ENCODE measurements at regions not wholly inside any gene's neighbourhood (a gene's known extent, or its start where the extent isn't known, plus 50 kb on each side); places are given as distances from the start of the nearest gene placed in this dataset.
"Not testable (repeated sequence)": the region's sequence is repeated elsewhere in the genome, so short reads cannot be mapped to it uniquely, and the experiment has no call there.

GRCh38 chr10:11691319-11691755, 50.8 kb upstream of the ECHDC3 start:
- Histone ChIP-seq H3K36me3 (ENCODE audit: insufficient read depth, low read length) (no peaks in the 10 kb centered on the region), H3K9me3 (ENCODE audit: low read length) (no peaks in the 10 kb centered on the region), H3K4me1 (ENCODE audit: insufficient read depth, low read length) (peaks cover 14% of the 10 kb centered on the region), H3K27me3 (ENCODE audit: insufficient read depth, low read length, poor library complexity, severe bottlenecking) (no peaks in the 10 kb centered on the region), H3K27ac (ENCODE audit: low read depth, low read length) (no peak overlapping the region), H3K4me3 (ENCODE audit: low read length) (no peak overlapping the region)
- no peak overlapping the region for H3K27ac Mint-ChIP-seq
- H3K9me3 Mint-ChIP-seq = no peaks in the 10 kb centered on the region
- ChIA-PET POLR2A (no interaction called here), CTCF (no interaction called here)
- H3K4me1 Mint-ChIP-seq = peaks cover 0 to 4% (median 3%) of the 10 kb centered on the region in 3 donors
- no peak for DNase-seq
- no peak overlapping the region for H3K4me3 Mint-ChIP-seq
- no peaks in the 10 kb centered on the region for H3K36me3 Mint-ChIP-seq
- H3K27me3 Mint-ChIP-seq = peaks cover 0 to 3% of the 10 kb centered on the region in 2 donors

- Histone ChIP-seq H3K27ac (ENCODE audit: low read depth, low read length) (no peak overlapping the region), H3K4me1 (ENCODE audit: insufficient read depth, low read length) (peaks cover 26% of the 10 kb centered on the region), H3K27me3 (ENCODE audit: insufficient read depth, low read length, poor library complexity, severe bottlenecking) (no peaks in the 10 kb centered on the region), H3K9me3 (ENCODE audit: low read length) (no peaks in the 10 kb centered on the region), H3K4me3 (ENCODE audit: low read length) (no peak overlapping the region), H3K36me3 (ENCODE audit: insufficient read depth, low read length) (no peaks in the 10 kb centered on the region)
- ChIA-PET POLR2A (no interaction called here), CTCF (no interaction called here)
- Mint-ChIP-seq H3K36me3 (no peaks in the 10 kb centered on the region), H3K27ac (peak overlapping the region in 2 of 8 donors; percentile 44 to 68), H3K27me3 (peaks cover 0 to 3% of the 10 kb centered on the region in 2 donors), H3K9me3 (no peaks in the 10 kb centered on the region), H3K4me3 (no peak overlapping the region), H3K4me1 (peaks cover 10 to 16% (median 15%) of the 10 kb centered on the region in 3 donors)
- no peak for DNase-seq
These were observed 52.0 kb upstream of the ECHDC3 start for GRCh38 chr10:11689945-11690736.

- H3K36me3 ChIP-seq (ENCODE audit: insufficient read depth, low read length); H3K27me3 Mint-ChIP-seq; H3K9me3 Mint-ChIP-seq; H3K9me3 ChIP-seq (ENCODE audit: low read length); CTCF ChIA-PET; H3K4me3 Mint-ChIP-seq; POLR2A ChIA-PET; H3K4me3 ChIP-seq (ENCODE audit: low read length); H3K27me3 ChIP-seq (ENCODE audit: insufficient read depth, low read length, poor library complexity, severe bottlenecking); DNase-seq; H3K27ac ChIP-seq (ENCODE audit: low read depth, low read length); H3K36me3 Mint-ChIP-seq: not testable (repeated sequence)
- H3K27ac Mint-ChIP-seq = peak overlapping the region in 3 of 8 donors; percentile 12 to 36 (median 30)
- H3K4me1 Mint-ChIP-seq = peaks cover 25 to 33% (median 32%) of the 10 kb centered on the region in 3 donors
- H3K4me1 ChIP-seq (ENCODE audit: insufficient read depth, low read length) = peaks cover 43% of the 10 kb centered on the region
These were observed 53.8 kb upstream of the ECHDC3 start for GRCh38 chr10:11688448-11688795.

GRCh38 chr10:11687779-11688447, 54.3 kb upstream of the ECHDC3 start:
- CTCF ChIA-PET = no interaction called here
- H3K27me3 Mint-ChIP-seq = no peaks in the 10 kb centered on the region

GRCh38 chr10:11687357-11687771, 54.8 kb upstream of the ECHDC3 start:
- Histone ChIP-seq H3K36me3 (ENCODE audit: insufficient read depth, low read length) (no peaks in the 10 kb centered on the region), H3K4me3 (ENCODE audit: low read length) (no peak overlapping the region), H3K4me1 (ENCODE audit: insufficient read depth, low read length) (peaks cover 53% of the 10 kb centered on the region), H3K27me3 (ENCODE audit: insufficient read depth, low read length, poor library complexity, severe bottlenecking) (no peaks in the 10 kb centered on the region), H3K27ac (ENCODE audit: low read depth, low read length) (no peak overlapping the region), H3K9me3 (ENCODE audit: low read length) (no peaks in the 10 kb centered on the region)
- POLR2A ChIA-PET = no interaction called here
- H3K27me3 Mint-ChIP-seq = no peaks in the 10 kb centered on the region
- no peaks in the 10 kb centered on the region for H3K36me3 Mint-ChIP-seq
- no peak overlapping the region for H3K27ac Mint-ChIP-seq
- DNase-seq = no peak
- no peaks in the 10 kb centered on the region for H3K9me3 Mint-ChIP-seq
- CTCF ChIA-PET = no interaction called here
- H3K4me1 Mint-ChIP-seq = peaks cover 27 to 35% (median 33%) of the 10 kb centered on the region in 3 donors
- H3K4me3 Mint-ChIP-seq = no peak overlapping the region

More at GRCh38 chr10:11687779-11688447, 54.3 kb upstream of the ECHDC3 start:
- no peak overlapping the region for H3K4me3 Mint-ChIP-seq
- H3K36me3 ChIP-seq (ENCODE audit: insufficient read depth, low read length) = no peaks in the 10 kb centered on the region
- no peaks in the 10 kb centered on the region for H3K9me3 ChIP-seq (ENCODE audit: low read length)
- H3K4me3 ChIP-seq (ENCODE audit: low read length) = no peak overlapping the region
- no peaks in the 10 kb centered on the region for H3K27me3 ChIP-seq (ENCODE audit: insufficient read depth, low read length, poor library complexity, severe bottlenecking)
- DNase-seq = no peak
- POLR2A ChIA-PET = no interaction called here
- no peaks in the 10 kb centered on the region for H3K9me3 Mint-ChIP-seq
- peaks cover 48% of the 10 kb centered on the region for H3K4me1 ChIP-seq (ENCODE audit: insufficient read depth, low read length)
- peak overlapping the region in 1 of 8 donors; percentile 36 for H3K27ac Mint-ChIP-seq
- peaks cover 27 to 35% (median 33%) of the 10 kb centered on the region in 3 donors for H3K4me1 Mint-ChIP-seq
- H3K27ac ChIP-seq (ENCODE audit: low read depth, low read length) = no peak overlapping the region
- H3K36me3 Mint-ChIP-seq = no peaks in the 10 kb centered on the region

GRCh38 chr10:11685787-11686218, 56.4 kb upstream of the ECHDC3 start:
- peak overlapping the region; percentile 65 for H3K4me3 ChIP-seq (ENCODE audit: low read length)
- Mint-ChIP-seq H3K27ac (peak overlapping the region in 7 of 8 donors; percentile 68 to 99 (median 87)), H3K4me3 (peak overlapping the region; percentile 53 to 91 (median 71)), H3K36me3 (no peaks in the 10 kb centered on the region), H3K9me3 (no peaks in the 10 kb centered on the region), H3K27me3 (no peaks in the 10 kb centered on the region), H3K4me1 (peaks cover 27 to 35% (median 33%) of the 10 kb centered on the region in 3 donors)
- H3K4me1 ChIP-seq (ENCODE audit: insufficient read depth, low read length) = peaks cover 53% of the 10 kb centered on the region
- ChIA-PET POLR2A (no interaction called here), CTCF (no interaction called here)
- H3K27ac ChIP-seq (ENCODE audit: low read depth, low read length) = peak overlapping the region; percentile 67
- no peaks in the 10 kb centered on the region for H3K27me3 ChIP-seq (ENCODE audit: insufficient read depth, low read length, poor library complexity, severe bottlenecking)
- peak in 3 of 5 donors; percentile 9 to 68 (median 53) for DNase-seq
- no peaks in the 10 kb centered on the region for H3K36me3 ChIP-seq (ENCODE audit: insufficient read depth, low read length)
- H3K9me3 ChIP-seq (ENCODE audit: low read length) = no peaks in the 10 kb centered on the region

- peaks cover 0 to 2% of the 10 kb centered on the region in 2 donors for H3K27me3 Mint-ChIP-seq
- Histone ChIP-seq H3K27me3 (ENCODE audit: insufficient read depth, low read length, poor library complexity, severe bottlenecking) (no peaks in the 10 kb centered on the region), H3K4me1 (ENCODE audit: insufficient read depth, low read length) (peaks cover 53% of the 10 kb centered on the region), H3K9me3 (ENCODE audit: low read length) (no peaks in the 10 kb centered on the region), H3K4me3 (ENCODE audit: low read length) (peak overlapping the region; percentile 65), H3K27ac (ENCODE audit: low read depth, low read length) (peak overlapping the region; percentile 67), H3K36me3 (ENCODE audit: insufficient read depth, low read length) (no peaks in the 10 kb centered on the region)
- ChIA-PET CTCF (no interaction called here), POLR2A (interaction anchor here (0.6 to 0.7 kb wide), 2 partner anchors 26 to 31 kb away, joined by 3 to 5 read pairs; no protein-coding TSS in a partner anchor)
- H3K36me3 Mint-ChIP-seq = no peaks in the 10 kb centered on the region
- H3K27ac Mint-ChIP-seq = peak overlapping the region; percentile 87 to 99 (median 98)
- H3K4me1 Mint-ChIP-seq = peaks cover 27 to 35% (median 33%) of the 10 kb centered on the region in 3 donors
- H3K9me3 Mint-ChIP-seq = no peaks in the 10 kb centered on the region
- peak overlapping the region; percentile 64 to 91 (median 90) for H3K4me3 Mint-ChIP-seq
- DNase-seq = peak in 4 of 5 donors; percentile 14 to 90 (median 70)
These were observed 57.2 kb upstream of the ECHDC3 start for GRCh38 chr10:11684717-11685645.
